Mesodermal cell (in vitro differentiated cells): ENCODE measurements at regions not wholly inside any gene's neighbourhood (a gene's known extent, or its start where the extent isn't known, plus 50 kb on each side); places are given as distances from the start of the nearest gene placed in this dataset.

Experiments
- H3K27ac ChIP-seq: 2 replicates; pipeline ENCODE4 v1.7.0; 2013; ENCODE audit warnings: mild to moderate bottlenecking, low read depth, low read length, moderate library complexity; ENCODE audit not compliant: severe bottlenecking
- H3K36me3 ChIP-seq: 2 replicates; pipeline ENCODE4 v1.7.1; 2013; ENCODE audit warnings: mild to moderate bottlenecking, low read length, moderate library complexity; ENCODE audit not compliant: control insufficient read depth, insufficient read depth
- H3K4me1 ChIP-seq: one replicate; pipeline ENCODE4 v1.7.1; 2013; ENCODE audit warnings: mild to moderate bottlenecking, low read length; ENCODE audit not compliant: insufficient read depth, control insufficient read depth, poor library complexity, severe bottlenecking
- H3K4me3 ChIP-seq: 2 replicates; pipeline ENCODE4 v1.7.0; 2013; ENCODE audit warnings: low read length, control low read depth, mild to moderate bottlenecking; ENCODE audit not compliant: insufficient read depth, poor library complexity, severe bottlenecking; ENCODE audit errors: extremely low read depth
- H3K9me3 ChIP-seq: 2 replicates; pipeline ENCODE4 v1.7.1; 2013; ENCODE audit warnings: mild to moderate bottlenecking, low read length, moderate library complexity; ENCODE audit not compliant: control insufficient read depth
- WGBS, 2 experiments: methylation state at CpG; one replicate each; pipeline ENCODE4 v1.1.5; 2013; ENCODE audit warnings: missing lambda C conversion rate in 2 of 2; ENCODE audit not compliant: insufficient coverage in 2 of 2; 5-methylcytosine and 5-hydroxymethylcytosine counted together

GRCh38 chr10:55398497-55398882 lies 597.5 kb upstream of the PCDH15 start:
- Histone ChIP-seq H3K27ac (no peak overlapping the region), H3K36me3 (no peaks in the 10 kb centered on the region), H3K4me3 (no peak overlapping the region), H3K4me1 (no peaks in the 10 kb centered on the region), H3K9me3 (no peaks in the 10 kb centered on the region)
- no CpG with 5 or more reads among the region's 1 CpG for WGBS, 2 experiments

- WGBS, 2 experiments = 83 to 97% methylated on average over 6 to 7 of the region's 7 CpGs
- no peak overlapping the region for H3K4me3 ChIP-seq
- H3K36me3 ChIP-seq = no peaks in the 10 kb centered on the region
- H3K4me1 ChIP-seq = no peaks in the 10 kb centered on the region
- H3K9me3 ChIP-seq = no peaks in the 10 kb centered on the region
- no peak overlapping the region for H3K27ac ChIP-seq
Observed at GRCh38 chr10:55397777-55398496, 596.9 kb upstream of the PCDH15 start.

GRCh38 chr10:55378196-55378595 lies 577.2 kb upstream of the PCDH15 start:
- Histone ChIP-seq H3K4me1 (no peaks in the 10 kb centered on the region), H3K27ac (no peak overlapping the region), H3K36me3 (no peaks in the 10 kb centered on the region), H3K4me3 (no peak overlapping the region), H3K9me3 (no peaks in the 10 kb centered on the region)
- WGBS, 2 experiments = 60 to 86% methylated on average over 1 of the region's 1 CpG

GRCh38 chr10:55374917-55375316 lies 573.9 kb upstream of the PCDH15 start:
- no peaks in the 10 kb centered on the region for H3K9me3 ChIP-seq
- no peak overlapping the region for H3K4me3 ChIP-seq
- 60 to 81% methylated on average over 2 of the region's 2 CpGs for WGBS, 2 experiments
- H3K36me3 ChIP-seq = no peaks in the 10 kb centered on the region
- H3K4me1 ChIP-seq = no peaks in the 10 kb centered on the region
- no peak overlapping the region for H3K27ac ChIP-seq

GRCh38 chr10:55374060-55374459 lies 573.0 kb upstream of the PCDH15 start:
- no peak overlapping the region for H3K4me3 ChIP-seq
- H3K27ac ChIP-seq = no peak overlapping the region
- H3K4me1 ChIP-seq = no peaks in the 10 kb centered on the region
- H3K36me3 ChIP-seq = no peaks in the 10 kb centered on the region
- no peaks in the 10 kb centered on the region for H3K9me3 ChIP-seq

GRCh38 chr10:55369670-55370420 lies 568.8 kb upstream of the PCDH15 start:
- Histone ChIP-seq H3K36me3 (no peaks in the 10 kb centered on the region), H3K27ac (no peak overlapping the region), H3K9me3 (no peaks in the 10 kb centered on the region), H3K4me3 (no peak overlapping the region), H3K4me1 (no peaks in the 10 kb centered on the region)
- WGBS, 2 experiments = no CpG with 5 or more reads among the region's 1 CpG

GRCh38 chr10:55368467-55368866 lies 567.4 kb upstream of the PCDH15 start:
- Histone ChIP-seq H3K4me3 (no peak overlapping the region), H3K9me3 (no peaks in the 10 kb centered on the region), H3K27ac (no peak overlapping the region), H3K36me3 (no peaks in the 10 kb centered on the region), H3K4me1 (no peaks in the 10 kb centered on the region)
- WGBS, 2 experiments = no CpG with 5 or more reads among the region's 2 CpGs

GRCh38 chr10:55367555-55367954 lies 566.5 kb upstream of the PCDH15 start:
- no peaks in the 10 kb centered on the region for H3K4me1 ChIP-seq
- no peak overlapping the region for H3K4me3 ChIP-seq
- H3K9me3 ChIP-seq = no peaks in the 10 kb centered on the region

GRCh38 chr10:55358539-55358938 lies 557.5 kb upstream of the PCDH15 start:
- WGBS, 2 experiments = no CpG with 5 or more reads among the region's 2 CpGs
- H3K9me3 ChIP-seq = no peaks in the 10 kb centered on the region

More at GRCh38 chr10:55367555-55367954, 566.5 kb upstream of the PCDH15 start:
- H3K36me3 ChIP-seq = no peaks in the 10 kb centered on the region
- no peak overlapping the region for H3K27ac ChIP-seq

GRCh38 chr10:55353414-55353813 lies 552.4 kb upstream of the PCDH15 start:
- no peaks in the 10 kb centered on the region for H3K4me1 ChIP-seq
- no CpG with 5 or more reads among the region's 1 CpG for WGBS, 2 experiments
- H3K36me3 ChIP-seq = no peaks in the 10 kb centered on the region
- H3K9me3 ChIP-seq = no peaks in the 10 kb centered on the region
- no peak overlapping the region for H3K4me3 ChIP-seq
- H3K27ac ChIP-seq = no peak overlapping the region

More at GRCh38 chr10:55358539-55358938, 557.5 kb upstream of the PCDH15 start:
- H3K27ac ChIP-seq = no peak overlapping the region
- no peaks in the 10 kb centered on the region for H3K4me1 ChIP-seq
- no peaks in the 10 kb centered on the region for H3K36me3 ChIP-seq
- H3K4me3 ChIP-seq = no peak overlapping the region

GRCh38 chr10:55351431-55351830 lies 550.4 kb upstream of the PCDH15 start:
- Histone ChIP-seq H3K4me1 (no peaks in the 10 kb centered on the region), H3K9me3 (no peaks in the 10 kb centered on the region), H3K27ac (no peak overlapping the region), H3K4me3 (no peak overlapping the region), H3K36me3 (no peaks in the 10 kb centered on the region)
- WGBS, 2 experiments = 71 to 100% methylated on average over 1 of the region's 2 CpGs
